BLaER1 (cell line): ENCODE measurements at regions not wholly inside any gene's neighbourhood (a gene's known extent, or its start where the extent isn't known, plus 50 kb on each side); places are given as distances from the start of the nearest gene placed in this dataset.

Experiments
- H3K27ac ChIP-seq: shearing (Covaris generic); formaldehyde crosslinking; 2 replicates; pipeline ENCODE4 v1.8.1; 2022
- H3K27me3 ChIP-seq: shearing (Covaris generic); formaldehyde crosslinking; 2 replicates; pipeline ENCODE4 v1.8.1; 2022
- H3K36me3 ChIP-seq: shearing (Covaris generic); formaldehyde crosslinking; 2 replicates; pipeline ENCODE4 v1.8.1; 2022
- H3K4me1 ChIP-seq: shearing (Covaris generic); formaldehyde crosslinking; 2 replicates; pipeline ENCODE4 v1.8.1; 2022
- H3K4me2 ChIP-seq: shearing (Covaris generic); formaldehyde crosslinking; 2 replicates; pipeline ENCODE4 v1.8.1; 2022
- H3K4me3 ChIP-seq: shearing (Covaris generic); formaldehyde crosslinking; 2 replicates; pipeline ENCODE4 v1.8.1; 2022
- H3K9ac ChIP-seq: shearing (Covaris generic); formaldehyde crosslinking; 2 replicates; pipeline ENCODE4 v1.8.1; 2022
- H3K9me3 ChIP-seq: shearing (Covaris generic); formaldehyde crosslinking; 2 replicates; pipeline ENCODE4 v1.8.1; 2022
- H4K20me1 ChIP-seq: shearing (Covaris generic); formaldehyde crosslinking; 2 replicates; pipeline ENCODE4 v1.8.1; 2022
- Cebpa-rat ChIP-seq: shearing (Covaris generic); IDR thresholded peaks from 2 replicates; pipeline ENCODE4 v1.8.1; 2022

- Histone ChIP-seq H3K4me3 (no peak overlapping the region), H3K4me2 (no peak overlapping the region), H3K27me3 (no peaks in the 10 kb centered on the region), H4K20me1 (no peaks in the 10 kb centered on the region), H3K36me3 (no peaks in the 10 kb centered on the region), H3K4me1 (peaks cover 17% of the 10 kb centered on the region), H3K9ac (no peak overlapping the region), H3K27ac (no peak overlapping the region), H3K9me3 (peaks cover 4% of the 10 kb centered on the region; the same call in 1 of the 2 replicates)
- no peak for TF ChIP-seq Cebpa-rat
Observed at GRCh38 chr12:24746006-24746671, 202.8 kb downstream of the BCAT1 start.

GRCh38 chr12:24743941-24744793, 204.7 kb downstream of the BCAT1 start:
- H3K9me3 ChIP-seq, result peaks cover 10% of the 10 kb centered on the region
- H4K20me1 ChIP-seq, result no peaks in the 10 kb centered on the region
- no peak overlapping the region for H3K4me3 ChIP-seq
- TF ChIP-seq Cebpa-rat, result no peak
- H3K36me3 ChIP-seq, result no peaks in the 10 kb centered on the region
- H3K27ac ChIP-seq, result no peak overlapping the region
- no peak overlapping the region for H3K9ac ChIP-seq
- no peak overlapping the region for H3K4me2 ChIP-seq
- no peaks in the 10 kb centered on the region for H3K27me3 ChIP-seq
- H3K4me1 ChIP-seq, result peaks cover 25% of the 10 kb centered on the region

- H3K9ac ChIP-seq, result no peak overlapping the region; the same call in 1 of the 2 replicates
- peaks cover 25% of the 10 kb centered on the region for H3K4me1 ChIP-seq
- TF ChIP-seq Cebpa-rat, result no peak
- H3K36me3 ChIP-seq, result no peaks in the 10 kb centered on the region
- H3K4me2 ChIP-seq, result peak overlapping the region; percentile 56
- H3K9me3 ChIP-seq, result peaks cover 10% of the 10 kb centered on the region
- no peak overlapping the region for H3K4me3 ChIP-seq
- H4K20me1 ChIP-seq, result no peaks in the 10 kb centered on the region
- no peaks in the 10 kb centered on the region for H3K27me3 ChIP-seq
- H3K27ac ChIP-seq, result peak overlapping the region; percentile 54; the same call in 1 of the 2 replicates
Observed at GRCh38 chr12:24742378-24742777, 206.5 kb downstream of the BCAT1 start.

- Histone ChIP-seq H4K20me1 (no peaks in the 10 kb centered on the region), H3K4me2 (no peak overlapping the region), H3K4me3 (no peak overlapping the region), H3K9ac (no peak overlapping the region), H3K36me3 (no peaks in the 10 kb centered on the region), H3K27me3 (no peaks in the 10 kb centered on the region), H3K9me3 (peaks cover 10% of the 10 kb centered on the region), H3K27ac (no peak overlapping the region), H3K4me1 (peaks cover 30% of the 10 kb centered on the region)
- no peak for TF ChIP-seq Cebpa-rat
Observed at GRCh38 chr12:24741216-24741615, 207.7 kb downstream of the BCAT1 start.

GRCh38 chr12:24739106-24739779, 209.7 kb downstream of the BCAT1 start:
- no peak overlapping the region for H3K4me2 ChIP-seq
- H3K9ac ChIP-seq, result no peak overlapping the region

GRCh38 chr12:24738441-24738840, 210.5 kb downstream of the BCAT1 start:
- no peak overlapping the region for H3K9ac ChIP-seq
- H3K27me3 ChIP-seq, result no peaks in the 10 kb centered on the region
- peaks cover 10% of the 10 kb centered on the region for H3K9me3 ChIP-seq
- TF ChIP-seq Cebpa-rat, result no peak
- peaks cover 30% of the 10 kb centered on the region for H3K4me1 ChIP-seq
- H3K36me3 ChIP-seq, result no peaks in the 10 kb centered on the region
- no peaks in the 10 kb centered on the region for H4K20me1 ChIP-seq
- no peak overlapping the region for H3K27ac ChIP-seq
- H3K4me3 ChIP-seq, result no peak overlapping the region
- H3K4me2 ChIP-seq, result no peak overlapping the region

More at GRCh38 chr12:24739106-24739779, 209.7 kb downstream of the BCAT1 start:
- Histone ChIP-seq H3K27ac (no peak overlapping the region), H3K9me3 (peaks cover 10% of the 10 kb centered on the region), H3K27me3 (no peaks in the 10 kb centered on the region), H3K4me3 (no peak overlapping the region), H4K20me1 (no peaks in the 10 kb centered on the region), H3K36me3 (no peaks in the 10 kb centered on the region), H3K4me1 (peaks cover 30% of the 10 kb centered on the region)
- TF ChIP-seq Cebpa-rat, result no peak

- Histone ChIP-seq H3K9ac (no peak overlapping the region), H3K4me2 (no peak overlapping the region), H3K4me1 (peaks cover 13% of the 10 kb centered on the region), H3K9me3 (no peaks in the 10 kb centered on the region), H3K27me3 (no peaks in the 10 kb centered on the region), H4K20me1 (no peaks in the 10 kb centered on the region), H3K27ac (no peak overlapping the region), H3K36me3 (no peaks in the 10 kb centered on the region), H3K4me3 (no peak overlapping the region)
- TF ChIP-seq Cebpa-rat, result no peak
Observed at GRCh38 chr12:24731596-24731995, 217.3 kb downstream of the BCAT1 start.

- Histone ChIP-seq H4K20me1 (no peaks in the 10 kb centered on the region), H3K4me2 (peak overlapping the region; percentile 42), H3K9ac (no peak overlapping the region), H3K4me1 (peaks cover 13% of the 10 kb centered on the region), H3K27me3 (no peaks in the 10 kb centered on the region), H3K27ac (no peak overlapping the region), H3K36me3 (no peaks in the 10 kb centered on the region), H3K9me3 (no peaks in the 10 kb centered on the region), H3K4me3 (no peak overlapping the region)
- no peak for TF ChIP-seq Cebpa-rat
Observed at GRCh38 chr12:24730489-24730896, 218.4 kb downstream of the BCAT1 start.

GRCh38 chr12:24728826-24729225, 220.1 kb downstream of the BCAT1 start:
- no peak for TF ChIP-seq Cebpa-rat
- no peak overlapping the region for H3K4me2 ChIP-seq

More at GRCh38 chr12:24728826-24729225, 220.1 kb downstream of the BCAT1 start:
- no peaks in the 10 kb centered on the region for H3K27me3 ChIP-seq
- H3K4me1 ChIP-seq, result peaks cover 13% of the 10 kb centered on the region
- no peak overlapping the region for H3K27ac ChIP-seq
- no peak overlapping the region for H3K9ac ChIP-seq
- no peaks in the 10 kb centered on the region for H3K36me3 ChIP-seq
- H3K4me3 ChIP-seq, result no peak overlapping the region
- no peaks in the 10 kb centered on the region for H3K9me3 ChIP-seq
- no peaks in the 10 kb centered on the region for H4K20me1 ChIP-seq
